ENCODE measurements at regions not wholly inside any gene's neighbourhood (a gene's known extent, or its start where the extent isn't known, plus 50 kb on each side); places are given as distances from the start of the nearest gene placed in this dataset.

DNA sequence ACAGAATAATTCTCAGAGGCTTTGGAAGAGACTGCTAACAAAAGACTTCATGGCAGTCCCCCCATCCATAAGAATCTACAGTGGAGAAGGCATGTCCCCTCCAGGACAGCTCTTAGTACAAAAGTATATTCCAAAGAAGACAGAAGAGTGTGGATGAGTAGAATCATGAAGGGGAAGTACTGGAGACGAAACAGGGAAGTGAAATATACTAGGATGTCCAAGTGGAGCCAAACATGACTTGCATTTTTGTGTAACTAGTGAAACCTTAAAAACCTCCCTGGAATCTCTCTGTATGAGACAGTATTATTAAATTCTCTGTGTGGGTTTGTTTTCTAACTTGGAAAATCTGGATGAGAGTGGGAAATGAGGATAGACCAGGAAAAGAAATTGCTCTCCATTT, 312.4 kb downstream of the RSL24D1 start:
- TF ChIP-seq, protein P1, sequence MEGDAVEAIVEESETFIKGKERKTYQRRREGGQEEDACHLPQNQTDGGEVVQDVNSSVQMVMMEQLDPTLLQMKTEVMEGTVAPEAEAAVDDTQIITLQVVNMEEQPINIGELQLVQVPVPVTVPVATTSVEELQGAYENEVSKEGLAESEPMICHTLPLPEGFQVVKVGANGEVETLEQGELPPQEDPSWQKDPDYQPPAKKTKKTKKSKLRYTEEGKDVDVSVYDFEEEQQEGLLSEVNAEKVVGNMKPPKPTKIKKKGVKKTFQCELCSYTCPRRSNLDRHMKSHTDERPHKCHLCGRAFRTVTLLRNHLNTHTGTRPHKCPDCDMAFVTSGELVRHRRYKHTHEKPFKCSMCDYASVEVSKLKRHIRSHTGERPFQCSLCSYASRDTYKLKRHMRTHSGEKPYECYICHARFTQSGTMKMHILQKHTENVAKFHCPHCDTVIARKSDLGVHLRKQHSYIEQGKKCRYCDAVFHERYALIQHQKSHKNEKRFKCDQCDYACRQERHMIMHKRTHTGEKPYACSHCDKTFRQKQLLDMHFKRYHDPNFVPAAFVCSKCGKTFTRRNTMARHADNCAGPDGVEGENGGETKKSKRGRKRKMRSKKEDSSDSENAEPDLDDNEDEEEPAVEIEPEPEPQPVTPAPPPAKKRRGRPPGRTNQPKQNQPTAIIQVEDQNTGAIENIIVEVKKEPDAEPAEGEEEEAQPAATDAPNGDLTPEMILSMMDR (IDR thresholded peaks at IDR 0.05): no peak
- no peaks in the 10 kb centered on the region for H3K36me3 Mint-ChIP-seq (ENCODE audit: low read depth)
- peaks cover 38% of the 10 kb centered on the region for H3K9me3 Mint-ChIP-seq
- H3K27me3 Mint-ChIP-seq (ENCODE audit: low read depth, poor library complexity): peaks cover 6% of the 10 kb centered on the region
- DNase-seq: no peak
- no peak overlapping the region for H3K27ac Mint-ChIP-seq
- no peaks in the 10 kb centered on the region for H3K4me1 Mint-ChIP-seq
- H3K4me3 Mint-ChIP-seq: no peak overlapping the region

- H3K36me3 Mint-ChIP-seq (ENCODE audit: low read depth): no peaks in the 10 kb centered on the region
- no peak for DNase-seq
- H3K4me1 Mint-ChIP-seq: no peaks in the 10 kb centered on the region
- H3K9me3 Mint-ChIP-seq: peaks cover 54% of the 10 kb centered on the region
- no peak overlapping the region for H3K27ac Mint-ChIP-seq
- TF ChIP-seq, protein P1 (IDR thresholded peaks at IDR 0.05): no peak
- H3K4me3 Mint-ChIP-seq: no peak overlapping the region
- H3K27me3 Mint-ChIP-seq (ENCODE audit: low read depth, poor library complexity): peaks cover 3% of the 10 kb centered on the region
These were observed 336.8 kb downstream of the RSL24D1 start for GRCh38 chr15:54859982-54860381.

GRCh38 chr15:54854667-54855066, 342.1 kb downstream of the RSL24D1 start:
- Mint-ChIP-seq H3K27me3 (ENCODE audit: low read depth, poor library complexity) (peaks cover 6% of the 10 kb centered on the region), H3K36me3 (ENCODE audit: low read depth) (no peaks in the 10 kb centered on the region), H3K9me3 (peaks cover 62% of the 10 kb centered on the region), H3K27ac (no peak overlapping the region), H3K4me1 (no peaks in the 10 kb centered on the region), H3K4me3 (no peak overlapping the region)
- TF ChIP-seq, protein P1 (IDR thresholded peaks at IDR 0.05): no peak
- DNase-seq: no peak

DNA sequence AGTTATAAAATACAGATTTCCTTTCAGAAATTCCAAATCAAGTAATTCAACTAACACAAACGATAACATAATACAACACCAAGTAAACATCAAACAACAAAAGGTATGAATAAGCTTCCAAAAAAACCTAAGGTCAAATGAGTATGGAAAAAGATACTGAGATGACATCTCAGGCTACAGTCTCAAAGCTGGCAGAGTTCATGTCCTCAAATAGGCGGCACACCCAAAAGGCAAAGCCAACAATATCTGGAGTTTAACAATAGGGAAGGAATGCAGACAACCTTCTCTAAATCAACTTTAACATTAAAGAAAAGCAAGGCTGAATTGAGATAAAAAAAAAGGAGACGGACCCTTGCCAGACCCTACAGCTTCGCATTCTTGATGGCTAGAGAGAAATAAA, 346.6 kb downstream of the RSL24D1 start:
- H3K27ac Mint-ChIP-seq: no peak overlapping the region
- peaks cover 6% of the 10 kb centered on the region for H3K27me3 Mint-ChIP-seq (ENCODE audit: low read depth, poor library complexity)
- no peak overlapping the region for H3K4me3 Mint-ChIP-seq
- no peaks in the 10 kb centered on the region for H3K36me3 Mint-ChIP-seq (ENCODE audit: low read depth)
- H3K9me3 Mint-ChIP-seq: peaks cover 26% of the 10 kb centered on the region
- no peaks in the 10 kb centered on the region for H3K4me1 Mint-ChIP-seq
- DNase-seq: no peak
- TF ChIP-seq, protein P1 (IDR thresholded peaks at IDR 0.05): no peak

DNA sequence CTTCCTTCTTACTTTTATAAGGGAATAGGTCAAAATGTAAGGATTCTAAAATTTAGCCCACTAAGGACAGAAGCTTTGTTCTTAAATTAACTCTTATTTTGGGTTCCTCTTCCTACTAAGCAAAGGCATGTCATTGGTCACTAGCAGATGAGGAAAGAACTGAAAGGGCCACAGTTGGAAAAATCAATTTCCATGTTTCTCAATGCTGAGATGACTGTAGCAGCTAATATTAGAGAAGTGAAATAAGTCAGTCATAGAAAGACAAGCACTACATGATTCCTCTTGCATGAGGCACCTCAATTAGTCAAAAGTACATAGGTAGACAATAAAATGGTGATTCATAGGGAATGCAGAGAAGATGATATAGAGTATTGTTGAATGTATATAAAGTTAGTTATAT, 353.7 kb downstream of the RSL24D1 start:
- Mint-ChIP-seq H3K27ac (no peak overlapping the region), H3K36me3 (ENCODE audit: low read depth) (no peaks in the 10 kb centered on the region), H3K9me3 (no peaks in the 10 kb centered on the region), H3K27me3 (ENCODE audit: low read depth, poor library complexity) (peaks cover 3% of the 10 kb centered on the region), H3K4me1 (no peaks in the 10 kb centered on the region), H3K4me3 (no peak overlapping the region)
- no peak for DNase-seq
- TF ChIP-seq, protein P1 (IDR thresholded peaks at IDR 0.05): no peak

DNA sequence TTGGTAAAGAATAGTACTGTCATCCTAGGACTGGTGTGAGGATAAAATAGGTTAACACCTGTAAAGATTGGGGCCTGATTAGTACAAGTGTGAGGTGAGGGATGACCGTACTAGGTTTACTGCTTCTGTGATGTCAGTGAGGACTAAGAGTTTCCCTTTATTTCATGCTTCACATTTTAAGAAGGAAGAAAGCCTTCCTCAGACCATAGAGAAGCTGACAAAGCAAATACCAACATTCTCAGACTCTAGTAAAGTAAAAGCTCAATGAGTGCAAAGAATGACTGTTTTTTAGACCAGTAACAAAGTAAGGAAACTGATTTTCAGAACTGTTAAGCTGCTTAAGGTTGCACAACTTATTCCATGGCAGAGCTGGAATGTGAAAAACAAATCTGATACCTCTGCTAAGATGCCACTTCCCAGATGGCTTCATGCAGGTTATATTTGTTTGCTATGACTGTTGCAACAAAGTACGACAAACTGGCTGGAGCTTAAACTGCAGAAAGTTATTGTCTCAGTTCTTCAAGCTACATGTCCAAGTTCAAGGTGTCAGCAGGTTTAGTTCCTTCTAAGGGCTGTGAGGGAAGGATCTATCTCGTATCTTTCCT, 354.9 kb downstream of the RSL24D1 start:
- Mint-ChIP-seq H3K27me3 (ENCODE audit: low read depth, poor library complexity) (no peaks in the 10 kb centered on the region), H3K36me3 (ENCODE audit: low read depth) (no peaks in the 10 kb centered on the region), H3K4me3 (no peak overlapping the region), H3K4me1 (no peaks in the 10 kb centered on the region), H3K27ac (no peak overlapping the region), H3K9me3 (no peaks in the 10 kb centered on the region)
- TF ChIP-seq, protein P1 (IDR thresholded peaks at IDR 0.05): no peak
- no peak for DNase-seq

Measured in nephron progenitor cell (in vitro differentiated cells).